ENCODE measurements at regions not wholly inside any gene's neighbourhood (a gene's known extent, or its start where the extent isn't known, plus 50 kb on each side); places are given as distances from the start of the nearest gene placed in this dataset.
"Not testable (repeated sequence)": the region's sequence is repeated elsewhere in the genome, so short reads cannot be mapped to it uniquely, and the experiment has no call there.

- no peak for DNase-seq
Measured at GRCh38 chr5:89668821-89669220, 740.7 kb downstream of the CETN3 start.

GRCh38 chr5:89662499-89662898 lies 747.1 kb downstream of the CETN3 start:
- intact Hi-C loops (cut with micrococcal nuclease): no loop called here
- ChIA-PET CTCF (no interaction called here), POLR2A (ENCODE audit: unreplicated experiment) (no interaction called here)
- BruUV-seq (replicated peaks): no TSS peak
- H3K36me3 ChIP-seq (ENCODE audit: low read depth, low read length): no peaks in the 10 kb centered on the region
- no peaks in the 10 kb centered on the region for H3F3A ChIP-seq (ENCODE audit: low read length, unreplicated experiment)
- no peak overlapping the region for H3K4me3 ChIP-seq (ENCODE audit: low read length)
- no peaks in the 10 kb centered on the region for H3K9me2 ChIP-seq (replicated peaks; ENCODE audit: low read length)
- no peaks in the 10 kb centered on the region for H3K9me3 ChIP-seq (ENCODE audit: low read length)
- no peak overlapping the region for H3K4me2 ChIP-seq (ENCODE audit: low read length)
- DNase-seq (no peak), ATAC-seq (no peak)
- TF ChIP-seq EZH2phosphoT487 (IDR thresholded peaks at IDR 0.05; ENCODE audit: borderline replicate concordance, low read length): no peak
- no peak for TF ChIP-seq CTCF (conservative IDR thresholded peaks at IDR 0.05; ENCODE audit: low read depth, low read length)
- TF ChIP-seq EZH2 (IDR thresholded peaks at IDR 0.05; ENCODE audit: low read length, unreplicated experiment): no peak
- no peaks in the 10 kb centered on the region for H3K4me1 ChIP-seq (ENCODE audit: insufficient read depth, low read length)
- H3K79me2 ChIP-seq (ENCODE audit: low read length): no peaks in the 10 kb centered on the region
- no peak overlapping the region for H3K9ac ChIP-seq (ENCODE audit: low read length)
- H2AFZ ChIP-seq (ENCODE audit: low read length): no peak overlapping the region
- no peak overlapping the region for H3K27ac ChIP-seq (ENCODE audit: low read length)
- H3K27me3 ChIP-seq (ENCODE audit: low read length): no peaks in the 10 kb centered on the region
- H4K20me1 ChIP-seq (ENCODE audit: low read length): no peaks in the 10 kb centered on the region

More at GRCh38 chr5:89668821-89669220, 740.7 kb downstream of the CETN3 start:
- Histone ChIP-seq H3K9me2 (replicated peaks; ENCODE audit: low read length) (no peaks in the 10 kb centered on the region), H3K4me2 (ENCODE audit: low read length) (no peak overlapping the region), H3K9me3 (ENCODE audit: low read length) (no peaks in the 10 kb centered on the region), H3K79me2 (ENCODE audit: low read length) (no peaks in the 10 kb centered on the region), H3K27ac (ENCODE audit: low read length) (no peak overlapping the region), H3K4me3 (ENCODE audit: low read length) (no peak overlapping the region), H3K4me1 (ENCODE audit: insufficient read depth, low read length) (no peaks in the 10 kb centered on the region), H3K27me3 (ENCODE audit: low read length) (no peaks in the 10 kb centered on the region), H2AFZ (ENCODE audit: low read length) (no peak overlapping the region), H4K20me1 (ENCODE audit: low read length) (no peaks in the 10 kb centered on the region), H3K9ac (ENCODE audit: low read length) (no peak overlapping the region), H3K36me3 (ENCODE audit: low read depth, low read length) (no peaks in the 10 kb centered on the region), H3F3A (ENCODE audit: low read length, unreplicated experiment) (no peaks in the 10 kb centered on the region)
- ATAC-seq: no peak
- TF ChIP-seq EZH2phosphoT487 (IDR thresholded peaks at IDR 0.05; ENCODE audit: borderline replicate concordance, low read length) (no peak), CTCF (conservative IDR thresholded peaks at IDR 0.05; ENCODE audit: low read depth, low read length) (no peak), EZH2 (IDR thresholded peaks at IDR 0.05; ENCODE audit: low read length, unreplicated experiment) (no peak)
- CTCF ChIA-PET: no interaction called here
- intact Hi-C loops (cut with micrococcal nuclease): no loop called here
- no TSS peak for BruUV-seq (replicated peaks)
- POLR2A ChIA-PET (ENCODE audit: unreplicated experiment): no interaction called here

- no peaks in the 10 kb centered on the region for H3F3A ChIP-seq (ENCODE audit: low read length, unreplicated experiment)
- no peak overlapping the region for H3K27ac ChIP-seq (ENCODE audit: low read length)
- H3K9me3 ChIP-seq (ENCODE audit: low read length): no peaks in the 10 kb centered on the region
- BruUV-seq (replicated peaks): no TSS peak
- H3K9ac ChIP-seq (ENCODE audit: low read length): no peak overlapping the region
- H3K79me2 ChIP-seq (ENCODE audit: low read length): no peaks in the 10 kb centered on the region
- TF ChIP-seq EZH2phosphoT487 (IDR thresholded peaks at IDR 0.05; ENCODE audit: borderline replicate concordance, low read length) (no peak), EZH2 (IDR thresholded peaks at IDR 0.05; ENCODE audit: low read length, unreplicated experiment) (no peak), CTCF (conservative IDR thresholded peaks at IDR 0.05; ENCODE audit: low read depth, low read length) (no peak)
- DNase-seq: no peak
- no peaks in the 10 kb centered on the region for H3K9me2 ChIP-seq (replicated peaks; ENCODE audit: low read length)
- ATAC-seq: no peak
- no peaks in the 10 kb centered on the region for H3K36me3 ChIP-seq (ENCODE audit: low read depth, low read length)
- no peaks in the 10 kb centered on the region for H3K4me1 ChIP-seq (ENCODE audit: insufficient read depth, low read length)
- POLR2A ChIA-PET (ENCODE audit: unreplicated experiment): no interaction called here
- H3K27me3 ChIP-seq (ENCODE audit: low read length): no peaks in the 10 kb centered on the region
- CTCF ChIA-PET: no interaction called here
- no peak overlapping the region for H3K4me2 ChIP-seq (ENCODE audit: low read length)
- H2AFZ ChIP-seq (ENCODE audit: low read length): no peak overlapping the region
- intact Hi-C loops (cut with micrococcal nuclease): no loop called here
- H3K4me3 ChIP-seq (ENCODE audit: low read length): no peak overlapping the region
- no peaks in the 10 kb centered on the region for H4K20me1 ChIP-seq (ENCODE audit: low read length)
Measured at GRCh38 chr5:89638871-89639270, 755.9 kb upstream of the MEF2C start.

GRCh38 chr5:89634176-89634575 lies 751.2 kb upstream of the MEF2C start:
- H3F3A ChIP-seq (ENCODE audit: low read length, unreplicated experiment); H3K9me3 ChIP-seq (ENCODE audit: low read length); H3K4me3 ChIP-seq (ENCODE audit: low read length); CTCF ChIA-PET; BruUV-seq (replicated peaks); POLR2A ChIA-PET (ENCODE audit: unreplicated experiment); H2AFZ ChIP-seq (ENCODE audit: low read length); H3K4me1 ChIP-seq (ENCODE audit: insufficient read depth, low read length); H3K27ac ChIP-seq (ENCODE audit: low read length); H3K27me3 ChIP-seq (ENCODE audit: low read length); H3K9ac ChIP-seq (ENCODE audit: low read length); H3K36me3 ChIP-seq (ENCODE audit: low read depth, low read length); H3K79me2 ChIP-seq (ENCODE audit: low read length); H4K20me1 ChIP-seq (ENCODE audit: low read length); H3K4me2 ChIP-seq (ENCODE audit: low read length); ATAC-seq; intact Hi-C loops (cut with micrococcal nuclease); DNase-seq; H3K9me2 ChIP-seq (replicated peaks; ENCODE audit: low read length): not testable (repeated sequence)

GRCh38 chr5:89630064-89630463 lies 747.1 kb upstream of the MEF2C start:
- H3K36me3 ChIP-seq (ENCODE audit: low read depth, low read length); H3K4me2 ChIP-seq (ENCODE audit: low read length); DNase-seq; ATAC-seq; H2AFZ ChIP-seq (ENCODE audit: low read length); H3K27me3 ChIP-seq (ENCODE audit: low read length); H3K9ac ChIP-seq (ENCODE audit: low read length); POLR2A ChIA-PET (ENCODE audit: unreplicated experiment); intact Hi-C loops (cut with micrococcal nuclease); H3K9me2 ChIP-seq (replicated peaks; ENCODE audit: low read length); H3K9me3 ChIP-seq (ENCODE audit: low read length); H3F3A ChIP-seq (ENCODE audit: low read length, unreplicated experiment); H4K20me1 ChIP-seq (ENCODE audit: low read length); H3K4me3 ChIP-seq (ENCODE audit: low read length); BruUV-seq (replicated peaks); H3K4me1 ChIP-seq (ENCODE audit: insufficient read depth, low read length); CTCF ChIA-PET; H3K79me2 ChIP-seq (ENCODE audit: low read length); H3K27ac ChIP-seq (ENCODE audit: low read length): not testable (repeated sequence)

Measured in PC-3 (cell line).